C1 segment of cervical spinal cord (tissue), 14 donors: ENCODE measurements at regions not wholly inside any gene's neighbourhood (a gene's known extent, or its start where the extent isn't known, plus 50 kb on each side); places are given as distances from the start of the nearest gene placed in this dataset.
"Not testable (repeated sequence)": the region's sequence is repeated elsewhere in the genome, so short reads cannot be mapped to it uniquely, and the experiment has no call there.

Experiments used
- DNase-seq, 14 donors: peaks; one replicate each; lab custom pipeline; 2025; lab: John Stamatoyannopoulos, UW

- DNase-seq: no peak
These were observed 54.0 kb downstream of the MAP10 start for GRCh38 chr1:232859216-232859615.

- DNase-seq: no peak
These were observed 55.9 kb downstream of the MAP10 start for GRCh38 chr1:232861107-232861506.

GRCh38 chr1:232863544-232864275 is 58.5 kb downstream of the MAP10 start:
- no peak for DNase-seq

GRCh38 chr1:232865102-232865931 is 60.1 kb downstream of the MAP10 start:
- no peak for DNase-seq

- no peak for DNase-seq
These were observed 63.7 kb downstream of the MAP10 start for GRCh38 chr1:232868793-232869491.

- DNase-seq: not testable (repeated sequence)
These were observed 66.2 kb downstream of the MAP10 start for GRCh38 chr1:232871291-232871969.

GRCh38 chr1:232872284-232872683 is 67.1 kb downstream of the MAP10 start:
- no peak for DNase-seq

- no peak for DNase-seq
These were observed 67.5 kb downstream of the MAP10 start for GRCh38 chr1:232872738-232873137.

GRCh38 chr1:232873412-232873811 is 68.2 kb downstream of the MAP10 start:
- no peak for DNase-seq

- DNase-seq: no peak
These were observed 68.7 kb downstream of the MAP10 start for GRCh38 chr1:232873931-232874330.

GRCh38 chr1:232875536-232875935 is 70.3 kb downstream of the MAP10 start:
- DNase-seq: no peak

- DNase-seq: no peak
These were observed 71.5 kb downstream of the MAP10 start for GRCh38 chr1:232876506-232877364.

- DNase-seq: no peak
These were observed 72.3 kb downstream of the MAP10 start for GRCh38 chr1:232877365-232878028.

GRCh38 chr1:232878086-232878485 is 72.3 kb upstream of the NTPCR start:
- DNase-seq: no peak

GRCh38 chr1:232880354-232880753 is 70.1 kb upstream of the NTPCR start:
- peak in 2 of 14 donors; percentile 5 for DNase-seq

- no peak for DNase-seq
These were observed 66.3 kb upstream of the NTPCR start for GRCh38 chr1:232883992-232884661.

GRCh38 chr1:232886271-232886670 is 64.1 kb upstream of the NTPCR start:
- DNase-seq: no peak

GRCh38 chr1:232890340-232890943 is 60.0 kb upstream of the NTPCR start:
- DNase-seq: no peak

- no peak for DNase-seq
These were observed 59.3 kb upstream of the NTPCR start for GRCh38 chr1:232891071-232891470.
